C4-2B (cell line): ENCODE measurements at regions not wholly inside any gene's neighbourhood (a gene's known extent, or its start where the extent isn't known, plus 50 kb on each side); places are given as distances from the start of the nearest gene placed in this dataset.

Experiments
- CTCF ChIP-seq: fragments of 450-650 bp; conservative IDR thresholded peaks from 2 replicates; pipeline ENCODE4 v1.5.1; 2017; ENCODE audit warnings: mild to moderate bottlenecking
- ZFX ChIP-seq: fragments of 450-650 bp; IDR thresholded peaks from 2 replicates; pipeline ENCODE4 v1.6.1; 2017

- TF ChIP-seq CTCF (no peak), ZFX (no peak)
Measured at GRCh38 chr7:1377111-1377909, 82.0 kb downstream of the MICALL2 start.
